GM12878 (cell line): ENCODE measurements at regions not wholly inside any gene's neighbourhood (a gene's known extent, or its start where the extent isn't known, plus 50 kb on each side); places are given as distances from the start of the nearest gene placed in this dataset.

Experiments used
- ATAC-seq: fragments of 200-7000 bp; cut with Tn5 transposase; 3 replicates; pipeline ENCODE4 v1.9.1; 2020; ENCODE audit warnings: mild to moderate bottlenecking, moderate library complexity
- BruUV-seq: library from RNA; stranded (reverse); fragments of 400-500 nt; replicated peaks from 2 replicates; lab custom pipeline; 2021; lab: Mats Ljungman, UMichigan
- CTCF ChIA-PET: fragments of 300-600 bp; sonication (Branson Sonifier 250); formaldehyde crosslinking; extraction: SDS; loops from one replicate; lab custom pipeline; 2021; ENCODE audit warnings: inconsistent platforms; lab: Yijun Ruan, JAX
- POLR2A ChIA-PET: fragments of 350-600 bp; formaldehyde crosslinking; extraction: SDS; loops from one replicate; lab custom pipeline; 2021; ENCODE audit warnings: inconsistent platforms; lab: Charles Lee
- RAD21 ChIA-PET: fragments of 300-600 bp; sonication (Branson Sonifier 250); formaldehyde crosslinking; loops from one replicate; lab custom pipeline; 2023; ENCODE audit warnings: antibody characterized with exemption; ENCODE audit not compliant: unreplicated experiment; lab: Charles Lee
- SMC1A ChIA-PET: fragments of 300-600 bp; sonication (Branson Sonifier 250); formaldehyde crosslinking; loops from one replicate; lab custom pipeline; 2023; ENCODE audit not compliant: unreplicated experiment, uncharacterized antibody; lab: Charles Lee
- DNase-seq: peaks from one replicate; pipeline ENCODE4 v3.0.0-alpha.2; 2011; ENCODE audit warnings: low read depth, low spot score
- FAIRE-seq: peaks from 3 replicates; lab custom pipeline; 2011; peaks lifted over from hg19 to GRCh38; lab: Jason Lieb, UNC
- H2AFZ ChIP-seq: 2 replicates; pipeline ENCODE4 v1.6.0; 2011; ENCODE audit warnings: low read depth, low read length, control low read depth; ENCODE audit not compliant: control insufficient read depth
- H3K27ac ChIP-seq: 2 replicates; pipeline ENCODE4 v1.5.1; 2011; ENCODE audit warnings: control low read depth; ENCODE audit not compliant: control insufficient read depth, insufficient read depth
- H3K27me3 ChIP-seq, 2 experiments: replicated peaks in 1 of 2; 2 replicates each; pipeline versions ENCODE4 v1.6.0 to v1.6.1; 2011; ENCODE audit warnings: low read length in 1 of 2; ENCODE audit not compliant: control insufficient read depth in 2 of 2, insufficient read depth in 2 of 2
- H3K36me3 ChIP-seq, 2 experiments: 2 replicates each; pipeline ENCODE4 v1.5.1; 2011; ENCODE audit warnings: low read length in 1 of 2; ENCODE audit not compliant: control insufficient read depth in 2 of 2, insufficient read depth in 2 of 2
- H3K4me1 ChIP-seq: 2 replicates; pipeline ENCODE4 v1.6.1; 2011; ENCODE audit warnings: mild to moderate bottlenecking, low read length, moderate library complexity, mixed read lengths; ENCODE audit not compliant: control insufficient read depth, insufficient read depth
- H3K4me2 ChIP-seq: 2 replicates; pipeline ENCODE4 v1.6.0; 2011; ENCODE audit warnings: control low read depth; ENCODE audit not compliant: control insufficient read depth, insufficient read depth
- H3K4me3 ChIP-seq: fragments of 200-600 bp; sonication (generic); 2 replicates; pipeline ENCODE4 v1.5.1; 2016
- H3K79me2 ChIP-seq: 2 replicates; pipeline ENCODE4 v1.6.0; 2011; ENCODE audit warnings: low read length; ENCODE audit not compliant: control insufficient read depth, insufficient read depth
- H3K9ac ChIP-seq: 2 replicates; pipeline ENCODE4 v1.8.0; 2011; ENCODE audit warnings: low read length, control low read depth, mixed read lengths; ENCODE audit not compliant: control insufficient read depth, insufficient read depth
- H3K9me3 ChIP-seq: replicated peaks from 3 replicates; pipeline ENCODE4 v1.5.1; 2011; ENCODE audit warnings: mild to moderate bottlenecking, low read length; ENCODE audit not compliant: control insufficient read depth, insufficient read depth
- H4K20me1 ChIP-seq: 2 replicates; pipeline ENCODE4 v1.6.0; 2011; ENCODE audit not compliant: control insufficient read depth, insufficient read depth
- ETV6 ChIP-seq, 2 experiments: fragments of 450-650 bp in 1 of 2; IDR thresholded peaks in 1 of 2; conservative IDR thresholded peaks in 1 of 2; 2 replicates each; pipeline ENCODE4 v1.6.1; 2014; ENCODE audit warnings: antibody characterized with exemption in 1 of 2, borderline replicate concordance in 1 of 2, low read depth in 1 of 2, mild to moderate bottlenecking in 1 of 2, moderate library complexity in 1 of 2
- EZH2 ChIP-seq: IDR thresholded peaks from 2 replicates; pipeline ENCODE4 v1.6.1; 2012; ENCODE audit warnings: low read depth, mild to moderate bottlenecking, control low read depth, inconsistent platforms, low read length, borderline replicate concordance; ENCODE audit not compliant: control insufficient read depth
- HDAC6 ChIP-seq: fragments of 200-600 bp; sonication (generic); IDR thresholded peaks from one replicate; pipeline ENCODE4 v1.8.0; 2017; ENCODE audit warnings: antibody characterized with exemption; ENCODE audit not compliant: unreplicated experiment
- MTA3 ChIP-seq: IDR thresholded peaks from 2 replicates; pipeline ENCODE4 v1.6.1; 2012; ENCODE audit warnings: low read length, inconsistent platforms, borderline replicate concordance
- NFXL1 ChIP-seq: fragments of 450-650 bp; IDR thresholded peaks from 2 replicates; pipeline ENCODE4 v1.6.1; 2017; ENCODE audit warnings: antibody characterized with exemption, mild to moderate bottlenecking, borderline replicate concordance
- REST ChIP-seq: IDR thresholded peaks from 2 replicates; pipeline ENCODE4 v1.6.1; 2012; ENCODE audit warnings: mild to moderate bottlenecking, low read depth, low read length
- ZBTB40 ChIP-seq: fragments of 450-650 bp; IDR thresholded peaks from 2 replicates; pipeline ENCODE4 v1.6.1; 2016; ENCODE audit warnings: mild to moderate bottlenecking, moderate library complexity, borderline replicate concordance
- WGBS: methylation state at CpG from one replicate; pipeline ENCODE4 v1.1.6; 2016; ENCODE audit warnings: low lambda C conversion rate; ENCODE audit not compliant: insufficient replicate concordance, insufficient coverage; ENCODE audit errors: missing lambda C conversion rate; 5-methylcytosine and 5-hydroxymethylcytosine counted together
- in situ Hi-C: fragments of 300-500 bp; cut with MboI; formaldehyde crosslinking; loops from 9 replicates; pipeline ENCODE4 v1.14.3; 2018; ENCODE audit warnings: mixed read lengths
- intact Hi-C: fragments of 100-400 bp; cut with micrococcal nuclease; formaldehyde crosslinking; loops from one replicate; pipeline ENCODE4 v1.14.2; 2022; ENCODE audit not compliant: unreplicated experiment

GRCh38 chr18:26654616-26655524 is 106.5 kb upstream of the KCTD1 start:
- no TSS peak for BruUV-seq
- ChIA-PET CTCF (interaction anchor here (1.1 to 1.5 kb wide), 3 partner anchors 34 to 271 kb away, joined by 3 to 4 read pairs (median 3); no protein-coding TSS in a partner anchor), SMC1A (interaction anchor here (1.1 kb wide), 1 partner anchor 271 kb away, joined by 3 read pairs; no protein-coding TSS in a partner anchor), RAD21 (interaction anchor here (1.4 kb wide), 1 partner anchor 249 kb away, joined by 4 read pairs; no protein-coding TSS in a partner anchor), POLR2A (no interaction called here)
- no peak for DNase-seq
- H3K4me1 ChIP-seq, result no peaks in the 10 kb centered on the region; the same call in 1 of the 2 replicates
- H3K36me3 ChIP-seq, result no peaks in the 10 kb centered on the region
- no peak overlapping the region for H3K9ac ChIP-seq
- H3K4me2 ChIP-seq, result no peak overlapping the region
- intact Hi-C loops (loop anchor here (5.0 kb wide), 1 partner anchor 117 kb away; no protein-coding TSS in a partner anchor), in situ Hi-C loops (no loop called here)
- ATAC-seq, result no peak
- no peak overlapping the region for H3K27ac ChIP-seq
- H3K27me3 ChIP-seq, result peaks cover 7 to 45% of the 10 kb centered on the region in 2 experiments
- TF ChIP-seq REST (no peak), HDAC6 (no peak), ETV6 (conservative IDR thresholded peaks at IDR 0.05 in 1 of 2, IDR thresholded peaks at IDR 0.05 in 1 of 2; ENCODE audit: borderline replicate concordance in 1 of 2, low read depth in 1 of 2) (no peak), NFXL1 (no peak), MTA3 (no peak), EZH2 (0 out of 2 replicates have a peak, but pooled peaks have one; percentile 24), ZBTB40 (no peak)
- FAIRE-seq, result peak; percentile 83
- H3K79me2 ChIP-seq, result no peaks in the 10 kb centered on the region
- no peaks in the 10 kb centered on the region for H4K20me1 ChIP-seq
- H3K4me3 ChIP-seq, result no peak overlapping the region
- H3K9me3 ChIP-seq, result no peaks in the 10 kb centered on the region
- WGBS, result 34% methylated on average over 12 of the region's 12 CpGs
- no peak overlapping the region for H2AFZ ChIP-seq
